Testis (tissue), 2 donors: ENCODE measurements at regions not wholly inside any gene's neighbourhood (a gene's known extent, or its start where the extent isn't known, plus 50 kb on each side); places are given as distances from the start of the nearest gene placed in this dataset.

Source experiments
- DNase-seq: peaks from one replicate; pipeline ENCODE4 v3.0.0-alpha.2; 2019
- H3K27ac ChIP-seq, 2 donors: fragments of 200-600 bp; sonication (generic); one replicate each; pipeline ENCODE4 v1.5.1; 2019
- H3K27me3 ChIP-seq: fragments of 200-600 bp; sonication (generic); one replicate; pipeline ENCODE4 v1.5.1; 2019
- H3K36me3 ChIP-seq: fragments of 200-600 bp; sonication (generic); one replicate; pipeline ENCODE4 v1.5.1; 2017; ENCODE audit warnings: low read depth; ENCODE audit errors: missing control alignments
- H3K4me1 ChIP-seq: fragments of 200-600 bp; sonication (generic); one replicate; pipeline ENCODE4 v1.5.1; 2019
- H3K4me3 ChIP-seq, 2 donors: fragments of 200-600 bp; sonication (generic); one replicate each; pipeline ENCODE4 v1.5.1; 2017 to 2019
- H3K9me3 ChIP-seq: fragments of 200-600 bp; sonication (generic); one replicate; pipeline ENCODE4 v1.5.1; 2017
- POLR2A ChIP-seq: fragments of 450-650 bp; IDR thresholded peaks from one replicate; pipeline ENCODE4 v1.6.1; 2017; ENCODE audit warnings: antibody characterized with exemption, mild to moderate bottlenecking, moderate library complexity
- WGBS, 2 donors: methylation state at CpG; one replicate each; pipeline ENCODE4 v1.1.5; 2018; 5-methylcytosine and 5-hydroxymethylcytosine counted together
- intact Hi-C: fragments of 100-400 bp; cut with DNase I; formaldehyde crosslinking; loops from one replicate; pipeline ENCODE4 v1.15.1; 2023; ENCODE audit warnings: low total_unique reads
- TF ChIP-seq, protein P1 (sequence below), 3 experiments: fragments of 450-650 bp in 2 of 3; fragments of 200-600 bp in 1 of 3; sonication (generic) in 1 of 3; IDR thresholded peaks; one replicate each; pipeline ENCODE4 v1.5.1; 2016 to 2019; ENCODE audit warnings: antibody characterized with exemption in 3 of 3, mild to moderate bottlenecking in 2 of 3, moderate library complexity in 1 of 3

DNA sequence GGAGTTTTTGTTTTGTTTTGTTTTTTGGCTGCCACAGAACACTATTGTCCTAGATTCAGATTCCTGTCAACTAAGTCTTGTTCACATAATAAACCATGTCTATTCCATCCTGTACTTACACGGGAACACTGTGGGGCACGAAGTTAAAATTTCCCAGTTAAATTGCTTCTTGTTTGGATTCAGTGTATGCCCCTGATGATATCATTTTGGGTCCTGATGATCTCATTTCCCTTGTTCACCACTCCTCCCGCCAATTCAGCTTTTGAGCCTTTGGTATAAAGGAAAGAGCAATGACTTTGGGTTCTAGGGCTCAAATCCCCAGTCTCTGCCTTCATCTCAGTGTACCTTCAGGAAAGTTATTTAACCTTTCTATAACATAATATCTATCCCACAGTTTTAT, 333.5 kb downstream of the FBXW7 start:
- Histone ChIP-seq H3K36me3 (no peaks in the 10 kb centered on the region), H3K4me1 (no peaks in the 10 kb centered on the region), H3K9me3 (no peaks in the 10 kb centered on the region), H3K27me3 (no peaks in the 10 kb centered on the region), H3K4me3 (no peak overlapping the region), H3K27ac (no peak overlapping the region)
- intact Hi-C loops, result no loop called here
- DNase-seq, result no peak
- TF ChIP-seq, protein P1, sequence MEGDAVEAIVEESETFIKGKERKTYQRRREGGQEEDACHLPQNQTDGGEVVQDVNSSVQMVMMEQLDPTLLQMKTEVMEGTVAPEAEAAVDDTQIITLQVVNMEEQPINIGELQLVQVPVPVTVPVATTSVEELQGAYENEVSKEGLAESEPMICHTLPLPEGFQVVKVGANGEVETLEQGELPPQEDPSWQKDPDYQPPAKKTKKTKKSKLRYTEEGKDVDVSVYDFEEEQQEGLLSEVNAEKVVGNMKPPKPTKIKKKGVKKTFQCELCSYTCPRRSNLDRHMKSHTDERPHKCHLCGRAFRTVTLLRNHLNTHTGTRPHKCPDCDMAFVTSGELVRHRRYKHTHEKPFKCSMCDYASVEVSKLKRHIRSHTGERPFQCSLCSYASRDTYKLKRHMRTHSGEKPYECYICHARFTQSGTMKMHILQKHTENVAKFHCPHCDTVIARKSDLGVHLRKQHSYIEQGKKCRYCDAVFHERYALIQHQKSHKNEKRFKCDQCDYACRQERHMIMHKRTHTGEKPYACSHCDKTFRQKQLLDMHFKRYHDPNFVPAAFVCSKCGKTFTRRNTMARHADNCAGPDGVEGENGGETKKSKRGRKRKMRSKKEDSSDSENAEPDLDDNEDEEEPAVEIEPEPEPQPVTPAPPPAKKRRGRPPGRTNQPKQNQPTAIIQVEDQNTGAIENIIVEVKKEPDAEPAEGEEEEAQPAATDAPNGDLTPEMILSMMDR (IDR thresholded peaks at IDR 0.05), result no peak
- TF ChIP-seq POLR2A, result no peak
- 84 to 94% methylated on average over 3 of the region's 3 CpGs for WGBS, 2 donors

DNA sequence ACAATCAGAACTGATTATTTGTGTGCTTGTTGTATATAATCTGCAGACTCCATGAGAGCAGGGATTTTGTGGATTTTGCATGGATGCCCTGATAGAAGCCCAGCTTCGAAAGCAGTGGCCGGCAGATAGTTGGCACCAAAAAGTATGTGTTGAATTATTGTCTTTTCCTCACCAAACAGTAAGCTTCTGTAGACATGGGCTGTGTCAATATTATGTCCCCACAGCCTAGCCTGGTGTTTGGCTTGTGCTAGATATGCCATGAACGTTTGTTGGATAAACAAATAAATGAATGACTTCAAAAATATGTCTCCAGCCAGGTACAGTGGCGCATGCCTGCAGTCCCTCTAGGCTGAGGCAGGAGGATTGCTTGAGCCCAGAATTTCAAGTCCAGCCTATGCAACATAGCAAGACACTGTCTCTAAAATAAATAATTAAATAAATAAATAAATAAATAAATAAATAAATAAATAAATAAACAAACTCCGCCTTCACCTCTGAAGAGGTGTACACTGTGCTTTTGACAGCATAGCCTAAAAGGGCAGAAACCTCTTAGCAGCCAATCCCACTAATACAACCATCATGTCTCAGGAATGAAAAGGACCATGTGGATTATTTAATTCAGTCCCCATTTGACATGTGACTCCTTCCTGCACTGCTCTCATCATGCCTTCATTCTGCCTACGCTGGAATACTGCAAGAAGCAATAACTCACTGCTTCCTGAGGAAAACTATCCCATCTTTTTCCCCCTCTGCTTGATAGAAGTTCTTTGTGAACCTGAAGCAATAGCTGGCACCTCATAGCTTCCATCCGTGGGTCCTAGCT, 335.2 kb downstream of the FBXW7 start:
- TF ChIP-seq, protein P1 (IDR thresholded peaks at IDR 0.05), result no peak
- TF ChIP-seq POLR2A, result no peak
- no peak for DNase-seq
- intact Hi-C loops, result no loop called here
- Histone ChIP-seq H3K27ac (no peak overlapping the region), H3K27me3 (no peaks in the 10 kb centered on the region), H3K36me3 (no peaks in the 10 kb centered on the region), H3K4me1 (no peaks in the 10 kb centered on the region), H3K9me3 (no peaks in the 10 kb centered on the region), H3K4me3 (no peak overlapping the region)
- WGBS, 2 donors, result 87% methylated on average over 7 of the region's 7 CpGs

DNA sequence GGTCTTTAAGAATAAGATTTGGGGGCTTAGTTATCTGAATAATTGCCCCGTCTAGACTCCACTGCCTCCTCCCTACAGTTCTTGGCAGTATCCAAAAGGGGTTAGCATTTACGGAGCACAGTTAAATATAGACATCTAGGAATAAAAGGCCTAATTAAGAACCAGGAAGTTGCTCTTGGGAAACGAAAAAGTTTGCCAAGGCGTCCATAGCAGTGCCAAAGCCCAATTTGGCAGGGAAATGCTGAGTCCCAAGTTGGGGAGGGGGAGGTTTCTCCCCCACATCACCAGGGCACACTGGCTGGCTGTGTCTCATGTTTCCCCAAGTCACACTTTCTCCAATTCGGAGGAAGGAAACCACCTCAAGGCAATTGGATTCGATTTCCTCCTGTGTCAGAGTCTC, 338.7 kb downstream of the FBXW7 start:
- Histone ChIP-seq H3K36me3 (no peaks in the 10 kb centered on the region), H3K27ac (no peak overlapping the region), H3K4me1 (no peaks in the 10 kb centered on the region), H3K4me3 (no peak overlapping the region), H3K27me3 (no peaks in the 10 kb centered on the region), H3K9me3 (no peaks in the 10 kb centered on the region)
- no peak for DNase-seq
- intact Hi-C loops, result no loop called here
- WGBS, 2 donors, result 42 to 63% methylated on average over 6 of the region's 6 CpGs
- TF ChIP-seq, protein P1 (IDR thresholded peaks at IDR 0.05), result no peak
- TF ChIP-seq POLR2A, result no peak

DNA sequence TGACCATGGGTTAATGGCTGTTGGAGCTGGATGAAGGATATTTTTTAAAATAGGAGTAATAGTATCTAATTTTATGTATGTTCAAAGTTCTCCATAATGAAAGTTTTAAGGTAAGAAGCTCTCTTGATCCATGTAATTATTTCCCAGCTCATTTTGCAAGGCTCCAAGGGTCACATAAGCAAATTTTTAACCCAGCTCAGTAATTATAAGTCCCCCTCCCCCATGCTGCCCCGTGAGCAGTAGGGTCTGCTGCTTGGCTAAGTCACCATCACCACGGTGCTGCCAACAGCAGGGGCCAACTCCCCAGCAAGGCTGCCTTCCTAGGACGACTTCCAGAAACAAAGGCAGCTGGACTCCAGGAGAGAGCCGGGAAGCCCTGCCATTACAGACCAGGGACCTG, 340.0 kb downstream of the FBXW7 start:
- H3K27ac ChIP-seq, result no peak overlapping the region
- H3K4me1 ChIP-seq, result no peaks in the 10 kb centered on the region
- WGBS, 2 donors, result 80 to 89% methylated on average over 4 of the region's 4 CpGs
- TF ChIP-seq, protein P1 (IDR thresholded peaks at IDR 0.05), result no peak
- TF ChIP-seq POLR2A, result no peak
- H3K4me3 ChIP-seq, result no peak overlapping the region
- no peaks in the 10 kb centered on the region for H3K36me3 ChIP-seq
- H3K27me3 ChIP-seq, result no peaks in the 10 kb centered on the region
- DNase-seq, result no peak
- intact Hi-C loops, result no loop called here
- H3K9me3 ChIP-seq, result no peaks in the 10 kb centered on the region

DNA sequence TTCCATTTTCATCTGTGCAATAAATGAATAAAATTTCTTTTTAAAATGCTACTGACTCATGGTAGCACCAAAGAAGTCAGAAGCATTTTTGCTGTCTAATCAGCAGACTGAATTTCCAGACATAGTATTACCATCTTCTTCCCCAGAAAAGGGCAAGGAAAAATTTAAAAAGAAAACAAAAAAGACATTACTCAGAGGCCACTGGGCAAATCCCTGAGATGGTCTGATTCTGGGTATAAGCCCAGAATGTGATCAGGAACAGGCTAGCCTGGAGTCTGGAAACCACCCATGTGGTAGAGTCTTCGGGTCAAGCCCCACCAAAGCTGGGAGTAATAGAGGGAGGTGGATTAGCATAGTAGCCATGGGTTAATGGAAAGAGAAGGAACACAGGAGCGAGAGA, 342.8 kb downstream of the FBXW7 start:
- peak overlapping the region in 1 of 2 donors; percentile 20 for H3K4me3 ChIP-seq
- TF ChIP-seq, protein P1 (IDR thresholded peaks at IDR 0.05), result no peak
- TF ChIP-seq POLR2A, result no peak
- no peaks in the 10 kb centered on the region for H3K27me3 ChIP-seq
- no peaks in the 10 kb centered on the region for H3K4me1 ChIP-seq
- no peak overlapping the region for H3K27ac ChIP-seq
- DNase-seq, result no peak
- H3K36me3 ChIP-seq, result no peaks in the 10 kb centered on the region
- WGBS, 2 donors, result 74 to 77% methylated on average over 2 of the region's 2 CpGs
- no peaks in the 10 kb centered on the region for H3K9me3 ChIP-seq
- intact Hi-C loops, result no loop called here
